ENCODE measurements at regions not wholly inside any gene's neighbourhood (a gene's known extent, or its start where the extent isn't known, plus 50 kb on each side); places are given as distances from the start of the nearest gene placed in this dataset.

- no peak for TF ChIP-seq EP300 (IDR thresholded peaks at IDR 0.05)
- no peak for TF ChIP-seq POLR2AphosphoS5 (IDR thresholded peaks at IDR 0.05)
- no peak for TF ChIP-seq POLR2A (IDR thresholded peaks at IDR 0.05)
- no peak for TF ChIP-seq CTCF (IDR thresholded peaks at IDR 0.05)
- no peak overlapping the region for H3K4me3 ChIP-seq
- H3K36me3 ChIP-seq: no peaks in the 10 kb centered on the region
- no peaks in the 10 kb centered on the region for H3K4me1 ChIP-seq
- H3K27ac ChIP-seq: no peak overlapping the region
- peaks cover 0 to 3% (median 0%) of the 10 kb centered on the region in 4 donors for H3K9me3 ChIP-seq
- DNase-seq: no peak
- intact Hi-C loops (cut with DNase I): no loop called here
- no peaks in the 10 kb centered on the region for H3K27me3 ChIP-seq
Measured at GRCh38 chr18:40993363-40993762, 961.7 kb upstream of the PIK3C3 start.

GRCh38 chr18:40987581-40987980 lies 967.5 kb upstream of the PIK3C3 start:
- no peak overlapping the region for H3K4me3 ChIP-seq
- no peaks in the 10 kb centered on the region for H3K9me3 ChIP-seq
- no peaks in the 10 kb centered on the region for H3K4me1 ChIP-seq
- no peaks in the 10 kb centered on the region for H3K36me3 ChIP-seq
- intact Hi-C loops (cut with DNase I): no loop called here
- DNase-seq: no peak
- no peaks in the 10 kb centered on the region for H3K27me3 ChIP-seq
- no peak for TF ChIP-seq POLR2A (IDR thresholded peaks at IDR 0.05)
- no peak for TF ChIP-seq CTCF (IDR thresholded peaks at IDR 0.05)
- TF ChIP-seq EP300 (IDR thresholded peaks at IDR 0.05): no peak
- TF ChIP-seq POLR2AphosphoS5 (IDR thresholded peaks at IDR 0.05): no peak
- H3K27ac ChIP-seq: no peak overlapping the region
- 52 to 85% methylated on average over 1 of the region's 1 CpG for WGBS, 2 donors

GRCh38 chr18:40985436-40985835 lies 969.6 kb upstream of the PIK3C3 start:
- 65 to 81% methylated on average over 5 of the region's 5 CpGs for WGBS, 2 donors
- intact Hi-C loops (cut with DNase I): no loop called here
- no peak for DNase-seq
- H3K4me1 ChIP-seq: no peaks in the 10 kb centered on the region
- no peak overlapping the region for H3K27ac ChIP-seq
- no peak overlapping the region for H3K4me3 ChIP-seq
- H3K27me3 ChIP-seq: no peaks in the 10 kb centered on the region
- TF ChIP-seq CTCF (IDR thresholded peaks at IDR 0.05) (no peak), POLR2AphosphoS5 (IDR thresholded peaks at IDR 0.05) (no peak), POLR2A (IDR thresholded peaks at IDR 0.05) (no peak), EP300 (IDR thresholded peaks at IDR 0.05) (no peak)
- no peaks in the 10 kb centered on the region for H3K36me3 ChIP-seq
- no peaks in the 10 kb centered on the region for H3K9me3 ChIP-seq

- no peaks in the 10 kb centered on the region for H3K27me3 ChIP-seq
- no peaks in the 10 kb centered on the region for H3K9me3 ChIP-seq
- TF ChIP-seq EP300 (IDR thresholded peaks at IDR 0.05): no peak
- no peak for TF ChIP-seq POLR2AphosphoS5 (IDR thresholded peaks at IDR 0.05)
- no peak for TF ChIP-seq POLR2A (IDR thresholded peaks at IDR 0.05)
- TF ChIP-seq CTCF (IDR thresholded peaks at IDR 0.05): no peak
- intact Hi-C loops (cut with DNase I): no loop called here
- WGBS, 2 donors: 79 to 87% methylated on average over 1 of the region's 1 CpG
- no peak overlapping the region for H3K4me3 ChIP-seq
- H3K4me1 ChIP-seq: no peaks in the 10 kb centered on the region
- DNase-seq: no peak
- no peaks in the 10 kb centered on the region for H3K36me3 ChIP-seq
- H3K27ac ChIP-seq: no peak overlapping the region
Measured at GRCh38 chr18:40984856-40985255, 970.2 kb upstream of the PIK3C3 start.

GRCh38 chr18:40983835-40984234 lies 971.2 kb upstream of the PIK3C3 start:
- intact Hi-C loops (cut with DNase I): no loop called here
- DNase-seq: no peak
- Histone ChIP-seq H3K4me3 (no peak overlapping the region), H3K4me1 (no peaks in the 10 kb centered on the region), H3K36me3 (no peaks in the 10 kb centered on the region), H3K9me3 (no peaks in the 10 kb centered on the region), H3K27ac (no peak overlapping the region), H3K27me3 (no peaks in the 10 kb centered on the region)
- TF ChIP-seq CTCF (IDR thresholded peaks at IDR 0.05): no peak
- no peak for TF ChIP-seq POLR2AphosphoS5 (IDR thresholded peaks at IDR 0.05)
- TF ChIP-seq POLR2A (IDR thresholded peaks at IDR 0.05): no peak
- TF ChIP-seq EP300 (IDR thresholded peaks at IDR 0.05): no peak
- 76 to 88% methylated on average over 1 of the region's 1 CpG for WGBS, 2 donors

Data from sigmoid colon (tissue), 6 donors.